Large intestine (tissue), 3 donors: ENCODE measurements at regions not wholly inside any gene's neighbourhood (a gene's known extent, or its start where the extent isn't known, plus 50 kb on each side); places are given as distances from the start of the nearest gene placed in this dataset.

Experiments
- DNase-seq, 2 donors: peaks; one replicate each; pipeline versions ENCODE4 v3.0.0 to v3.0.0-alpha.2; 2013
- H3K27ac ChIP-seq: one replicate; pipeline ENCODE4 v1.5.1; 2013; ENCODE audit warnings: low read length
- H3K27me3 ChIP-seq: 2 replicates; pipeline ENCODE4 v1.6.1; 2013; ENCODE audit warnings: low read length; ENCODE audit not compliant: control insufficient read depth, insufficient read depth
- H3K36me3 ChIP-seq: 2 replicates; pipeline ENCODE4 v1.6.1; 2013; ENCODE audit warnings: low read length; ENCODE audit not compliant: control insufficient read depth, insufficient read depth
- H3K4me1 ChIP-seq: one replicate; pipeline ENCODE4 v1.6.1; 2013; ENCODE audit warnings: low read length; ENCODE audit not compliant: control insufficient read depth, insufficient read depth
- H3K4me3 ChIP-seq: one replicate; pipeline ENCODE4 v1.5.1; 2013; ENCODE audit warnings: low read length
- H3K9me3 ChIP-seq: one replicate; pipeline ENCODE4 v1.6.1; 2013; ENCODE audit warnings: mild to moderate bottlenecking, low read depth, low read length, moderate library complexity; ENCODE audit not compliant: control insufficient read depth
- WGBS: methylation state at CpG from one replicate; pipeline ENCODE4 v1.1.5; 2013; ENCODE audit warnings: low lambda C conversion rate; ENCODE audit not compliant: insufficient coverage; 5-methylcytosine and 5-hydroxymethylcytosine counted together

DNA sequence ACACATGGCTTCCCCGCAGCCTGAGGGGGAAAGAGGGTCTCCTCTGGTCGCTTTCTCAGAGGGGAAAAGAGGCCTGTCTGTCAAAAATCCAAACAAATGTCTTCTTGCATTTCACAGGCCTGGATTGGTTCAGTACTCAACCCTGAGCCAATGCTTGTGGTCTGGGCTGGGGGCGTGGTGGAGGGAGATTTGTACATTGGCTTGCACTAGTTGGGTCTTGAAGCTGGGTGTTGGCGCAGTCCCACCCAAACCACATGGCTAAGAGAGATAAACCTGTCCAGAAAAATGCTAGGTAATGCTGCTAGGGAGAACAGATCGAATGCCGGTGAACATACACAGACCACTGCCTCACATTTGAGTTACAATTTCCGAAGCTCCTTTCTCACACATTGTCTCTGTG lies 461.6 kb downstream of the MED13L start:
- H3K36me3 ChIP-seq: no peaks in the 10 kb centered on the region
- H3K4me3 ChIP-seq: no peak overlapping the region
- no peaks in the 10 kb centered on the region for H3K4me1 ChIP-seq
- peaks cover 5% of the 10 kb centered on the region for H3K27me3 ChIP-seq
- no peak for DNase-seq
- no peaks in the 10 kb centered on the region for H3K9me3 ChIP-seq
- WGBS: no CpG with 5 or more reads among the region's 7 CpGs
- no peak overlapping the region for H3K27ac ChIP-seq

GRCh38 chr12:115813256-115813655 lies 464.2 kb downstream of the MED13L start:
- no peaks in the 10 kb centered on the region for H3K9me3 ChIP-seq
- H3K27ac ChIP-seq: no peak overlapping the region
- H3K36me3 ChIP-seq: no peaks in the 10 kb centered on the region
- H3K4me1 ChIP-seq: no peaks in the 10 kb centered on the region
- no CpG with 5 or more reads among the region's 2 CpGs for WGBS
- H3K27me3 ChIP-seq: peaks cover 4% of the 10 kb centered on the region
- DNase-seq: peak; percentile 26 to 74
- no peak overlapping the region for H3K4me3 ChIP-seq

- Histone ChIP-seq H3K4me3 (no peak overlapping the region), H3K36me3 (no peaks in the 10 kb centered on the region), H3K27me3 (no peaks in the 10 kb centered on the region), H3K4me1 (no peaks in the 10 kb centered on the region), H3K27ac (no peak overlapping the region), H3K9me3 (no peaks in the 10 kb centered on the region)
- WGBS: no CpG with 5 or more reads among the region's 1 CpG
- DNase-seq: no peak
Observed at GRCh38 chr12:115811929-115812328, 465.6 kb downstream of the MED13L start.

- no peak for DNase-seq
- Histone ChIP-seq H3K4me3 (no peak overlapping the region), H3K27me3 (no peaks in the 10 kb centered on the region), H3K27ac (no peak overlapping the region), H3K9me3 (no peaks in the 10 kb centered on the region), H3K4me1 (no peaks in the 10 kb centered on the region), H3K36me3 (no peaks in the 10 kb centered on the region)
- WGBS: 100% methylated on average over 1 of the region's 4 CpGs
Observed at GRCh38 chr12:115811045-115811444, 466.4 kb downstream of the MED13L start.

GRCh38 chr12:115810122-115810901 lies 467.2 kb downstream of the MED13L start:
- Histone ChIP-seq H3K4me3 (no peak overlapping the region), H3K36me3 (no peaks in the 10 kb centered on the region), H3K27me3 (no peaks in the 10 kb centered on the region), H3K9me3 (no peaks in the 10 kb centered on the region), H3K27ac (no peak overlapping the region), H3K4me1 (no peaks in the 10 kb centered on the region)
- DNase-seq: peak; percentile 10 to 49
- WGBS: 29% methylated on average over 2 of the region's 13 CpGs

GRCh38 chr12:115806000-115806399 lies 471.5 kb downstream of the MED13L start:
- H3K27me3 ChIP-seq: no peaks in the 10 kb centered on the region
- no peak overlapping the region for H3K4me3 ChIP-seq
- DNase-seq: no peak
- no peaks in the 10 kb centered on the region for H3K9me3 ChIP-seq
- H3K27ac ChIP-seq: no peak overlapping the region
- WGBS: 60% methylated on average over 1 of the region's 3 CpGs
- H3K36me3 ChIP-seq: no peaks in the 10 kb centered on the region
- H3K4me1 ChIP-seq: no peaks in the 10 kb centered on the region

GRCh38 chr12:115802767-115803166 lies 474.7 kb downstream of the MED13L start:
- no peaks in the 10 kb centered on the region for H3K4me1 ChIP-seq
- H3K27ac ChIP-seq: no peak overlapping the region
- no peak for DNase-seq
- WGBS: no CpG with 5 or more reads among the region's 3 CpGs
- no peak overlapping the region for H3K4me3 ChIP-seq
- H3K27me3 ChIP-seq: no peaks in the 10 kb centered on the region
- no peaks in the 10 kb centered on the region for H3K9me3 ChIP-seq
- no peaks in the 10 kb centered on the region for H3K36me3 ChIP-seq

- H3K4me3 ChIP-seq: no peak overlapping the region
- no CpG with 5 or more reads among the region's 3 CpGs for WGBS
- H3K27ac ChIP-seq: no peak overlapping the region
- H3K9me3 ChIP-seq: no peaks in the 10 kb centered on the region
- no peak for DNase-seq
- no peaks in the 10 kb centered on the region for H3K4me1 ChIP-seq
- H3K36me3 ChIP-seq: no peaks in the 10 kb centered on the region
- no peaks in the 10 kb centered on the region for H3K27me3 ChIP-seq
Observed at GRCh38 chr12:115801871-115802270, 475.6 kb downstream of the MED13L start.

DNA sequence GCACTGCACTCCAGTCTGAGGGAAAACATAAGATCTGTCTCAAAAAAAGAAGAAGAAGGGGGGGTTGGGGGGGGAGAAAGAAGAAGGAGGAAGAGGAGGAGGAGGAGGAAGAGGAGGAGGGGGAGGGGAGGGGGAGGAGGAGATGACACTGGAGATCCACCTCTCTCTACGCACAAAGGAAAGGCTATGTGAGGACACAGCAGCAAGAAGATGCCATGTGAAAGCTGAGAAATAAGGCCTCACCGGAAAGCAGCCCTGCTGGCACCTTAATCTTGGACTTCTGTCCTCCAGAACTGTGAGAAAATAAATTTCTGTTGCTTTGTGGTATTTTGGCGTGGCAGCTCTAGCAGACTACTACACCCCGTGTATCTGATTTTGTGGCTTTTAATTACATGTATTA lies 477.9 kb downstream of the MED13L start:
- Histone ChIP-seq H3K9me3 (no peaks in the 10 kb centered on the region), H3K36me3 (no peaks in the 10 kb centered on the region), H3K27ac (no peak overlapping the region), H3K27me3 (no peaks in the 10 kb centered on the region), H3K4me3 (no peak overlapping the region), H3K4me1 (peaks cover 3% of the 10 kb centered on the region)
- no peak for DNase-seq
- no CpG with 5 or more reads among the region's 4 CpGs for WGBS

DNA sequence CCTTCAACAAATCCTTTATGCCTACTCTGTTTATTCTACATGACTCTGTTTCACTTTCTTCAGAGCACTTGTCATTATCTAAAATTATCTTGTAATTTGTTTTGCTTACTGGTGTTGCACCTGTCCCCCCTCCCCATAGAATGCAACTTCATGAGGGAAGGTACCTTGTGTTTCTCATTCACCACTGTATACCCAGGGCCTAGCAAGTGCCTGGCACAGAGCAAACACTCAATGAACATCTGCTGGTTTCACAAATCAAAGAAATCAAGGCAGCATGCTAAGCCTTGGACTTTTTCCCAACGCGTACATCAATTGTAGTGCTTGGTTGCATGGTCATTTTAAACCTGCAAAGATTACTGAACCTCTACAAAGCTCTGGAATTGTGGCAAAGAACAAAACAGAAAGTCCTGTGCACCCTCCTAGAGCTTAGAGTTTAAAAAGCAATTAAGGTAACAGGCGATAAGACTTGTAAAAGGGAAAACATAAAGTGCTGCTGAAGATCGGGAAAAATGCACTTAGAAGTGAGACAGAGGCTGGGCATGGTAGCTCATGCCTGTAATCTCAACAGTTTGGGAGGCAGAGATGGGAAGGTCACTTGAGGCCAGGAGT lies 479.1 kb downstream of the MED13L start:
- Histone ChIP-seq H3K4me1 (peaks cover 7% of the 10 kb centered on the region), H3K36me3 (no peaks in the 10 kb centered on the region), H3K27me3 (no peaks in the 10 kb centered on the region), H3K27ac (no peak overlapping the region), H3K4me3 (no peak overlapping the region), H3K9me3 (no peaks in the 10 kb centered on the region)
- no CpG with 5 or more reads among the region's 4 CpGs for WGBS
- no peak for DNase-seq

GRCh38 chr12:115794659-115795081 lies 482.8 kb downstream of the MED13L start:
- WGBS: no CpG with 5 or more reads among the region's 6 CpGs
- no peak overlapping the region for H3K27ac ChIP-seq

More at GRCh38 chr12:115794659-115795081, 482.8 kb downstream of the MED13L start:
- Histone ChIP-seq H3K36me3 (no peaks in the 10 kb centered on the region), H3K4me3 (no peak overlapping the region), H3K4me1 (peaks cover 7% of the 10 kb centered on the region), H3K27me3 (no peaks in the 10 kb centered on the region), H3K9me3 (no peaks in the 10 kb centered on the region)
- DNase-seq: peak; percentile 81 to 92
